HepG2 (cell line): ENCODE measurements at regions not wholly inside any gene's neighbourhood (a gene's known extent, or its start where the extent isn't known, plus 50 kb on each side); places are given as distances from the start of the nearest gene placed in this dataset.

Experiments used
- ATAC-seq: fragments of 200-7000 bp; cut with Tn5 transposase; 3 replicates; pipeline ENCODE4 v1.9.1; 2020; ENCODE audit warnings: mild to moderate bottlenecking, moderate library complexity
- BruUV-seq: library from RNA; stranded (reverse); fragments of 400-500 nt; replicated peaks from 2 replicates; lab custom pipeline; 2021; lab: Mats Ljungman, UMichigan
- CTCF ChIA-PET: fragments of 300-600 bp; formaldehyde crosslinking; extraction: SDS; loops from one replicate; lab custom pipeline; 2021; ENCODE audit warnings: low total read pairs, inconsistent platforms, low intra/inter-chr PET ratio; lab: Yijun Ruan, JAX
- POLR2A ChIA-PET: fragments of 350-600 bp; sonication (Branson Sonifier 250); formaldehyde crosslinking; loops from one replicate; lab custom pipeline; 2020; ENCODE audit warnings: antibody characterized with exemption, inconsistent platforms; lab: Yijun Ruan, JAX
- DNase-seq: peaks from one replicate; pipeline ENCODE4 v3.0.0-alpha.2; 2015; ENCODE audit warnings: low spot score
- FAIRE-seq: peaks from 3 replicates; lab custom pipeline; 2011; peaks lifted over from hg19 to GRCh38; lab: Jason Lieb, UNC
- H2AFZ ChIP-seq: one replicate; pipeline ENCODE4 v1.6.1; 2011; ENCODE audit warnings: low read length, inconsistent platforms
- H3K27ac ChIP-seq: fragments of 300-600 bp; 3 replicates; pipeline ENCODE4 v1.8.0; 2011; ENCODE audit warnings: mixed run types, mild to moderate bottlenecking, mixed read lengths, low read length, inconsistent platforms; ENCODE audit not compliant: insufficient read depth; ENCODE audit errors: extremely low read length
- H3K27me3 ChIP-seq, 2 experiments: fragments of 200-600 bp in 1 of 2; 2 replicates in 1 of 2; 3 replicates in 1 of 2; pipeline versions ENCODE4 v1.6.0 to v1.8.0; 2011; ENCODE audit warnings: low read length in 2 of 2, mild to moderate bottlenecking in 2 of 2, moderate library complexity in 2 of 2, inconsistent platforms in 1 of 2; ENCODE audit not compliant: insufficient read depth in 2 of 2, control insufficient read depth in 1 of 2
- H3K36me3 ChIP-seq, 2 experiments: fragments of 200-600 bp in 1 of 2; replicated peaks in 1 of 2; 2 replicates in 1 of 2; 3 replicates in 1 of 2; pipeline versions ENCODE4 v1.5.1 to v1.8.0; 2011; ENCODE audit warnings: low read length in 2 of 2, inconsistent platforms in 1 of 2; ENCODE audit not compliant: insufficient read depth in 2 of 2, control insufficient read depth in 1 of 2
- H3K4me1 ChIP-seq: 2 replicates; pipeline ENCODE4 v1.5.1; 2012; ENCODE audit warnings: low read length, inconsistent platforms; ENCODE audit not compliant: insufficient read depth
- H3K4me2 ChIP-seq: 2 replicates; pipeline ENCODE4 v1.6.0; 2011; ENCODE audit warnings: low read depth, low read length, inconsistent platforms
- H3K4me3 ChIP-seq, 3 experiments: fragments of 200-600 bp in 1 of 3; sonication (generic), shearing (Covaris generic) in 1 of 3; replicated peaks in 1 of 3; 2 replicates each; pipeline ENCODE4 v1.5.1; 2011 to 2016; ENCODE audit warnings: low read length in 3 of 3, inconsistent platforms in 2 of 3, low read depth in 2 of 3, mild to moderate bottlenecking in 2 of 3, control low read depth in 1 of 3, mixed read lengths in 1 of 3; ENCODE audit not compliant: insufficient read depth in 1 of 3
- H3K79me2 ChIP-seq: one replicate; pipeline ENCODE4 v1.6.1; 2011; ENCODE audit warnings: low read length, inconsistent platforms; ENCODE audit not compliant: insufficient read depth
- H3K9ac ChIP-seq: 2 replicates; pipeline ENCODE4 v1.6.0; 2011; ENCODE audit warnings: mild to moderate bottlenecking, low read depth, low read length, inconsistent platforms; ENCODE audit not compliant: insufficient read depth
- H3K9me3 ChIP-seq: 2 replicates; pipeline ENCODE4 v1.5.1; 2012; ENCODE audit warnings: mild to moderate bottlenecking, low read length
- H4K20me1 ChIP-seq: 2 replicates; pipeline ENCODE4 v1.6.0; 2011; ENCODE audit warnings: inconsistent platforms, mild to moderate bottlenecking, low read length, moderate library complexity; ENCODE audit not compliant: insufficient read depth
- HBP1 ChIP-seq: IDR thresholded peaks from 2 replicates; pipeline ENCODE4 v1.6.1; 2016; ENCODE audit warnings: low read depth, control low read depth
- MAFF ChIP-seq: IDR thresholded peaks from 2 replicates; pipeline ENCODE4 v1.6.1; 2011; ENCODE audit warnings: low read depth, low read length, improper control_type of control experiment
- MAFK ChIP-seq, 2 experiments: IDR thresholded peaks in 1 of 2; conservative IDR thresholded peaks in 1 of 2; 2 replicates each; pipeline ENCODE4 v1.6.1; 2011; ENCODE audit warnings: improper control_type of control experiment in 2 of 2, low read length in 2 of 2
- MYC ChIP-seq: sonication (generic); formaldehyde crosslinking; IDR thresholded peaks from 2 replicates; pipeline ENCODE4 v1.9.0; 2021; ENCODE audit warnings: missing genetic modification reagents, borderline replicate concordance
- NFE2 ChIP-seq: sonication (generic); formaldehyde crosslinking; IDR thresholded peaks from 2 replicates; pipeline ENCODE4 v1.4.0; 2020; ENCODE audit warnings: missing genetic modification reagents
- ZNF7 ChIP-seq: IDR thresholded peaks from 2 replicates; pipeline ENCODE4 v1.6.1; 2016; ENCODE audit warnings: missing biosample characterization, missing genetic modification reagents
- WGBS: methylation state at CpG from one replicate; pipeline ENCODE4 v1.1.6; 2017; ENCODE audit warnings: low lambda C conversion rate; 5-methylcytosine and 5-hydroxymethylcytosine counted together
- in situ Hi-C: cut with HindIII; loops from 2 replicates; pipeline ENCODE4 v1.10.0; 2017; ENCODE audit warnings: low pct_unique_long_range_greater_than_20kb; ENCODE audit not compliant: extremely low pct_ligation_motif_present
- intact Hi-C: fragments of 100-400 bp; cut with micrococcal nuclease; formaldehyde crosslinking; loops from one replicate; pipeline ENCODE4 v1.10.0; 2022; ENCODE audit not compliant: unreplicated experiment
- TF ChIP-seq, protein P1 (sequence below): sonication (generic); formaldehyde crosslinking; IDR thresholded peaks from 2 replicates; pipeline ENCODE4 v1.8.1; 2023; ENCODE audit warnings: mild to moderate bottlenecking, missing genetic modification reagents

- FAIRE-seq, result no peak
- Histone ChIP-seq H3K9me3 (no peaks in the 10 kb centered on the region), H3K4me2 (no peak overlapping the region), H3K4me1 (no peaks in the 10 kb centered on the region), H3K36me3 (no peaks in the 10 kb centered on the region), H3K4me3 (no peak overlapping the region), H3K9ac (no peak overlapping the region), H3K27me3 (no peaks in the 10 kb centered on the region), H4K20me1 (no peaks in the 10 kb centered on the region), H3K27ac (no peak overlapping the region), H3K79me2 (no peaks in the 10 kb centered on the region), H2AFZ (no peak overlapping the region)
- no TSS peak for BruUV-seq
- in situ Hi-C loops, result no loop called here
- no peak for TF ChIP-seq MYC (CRISPR knock-in tag)
- no peak for TF ChIP-seq HBP1 (CRISPR knock-in tag)
- no peak for TF ChIP-seq ZNF7 (CRISPR knock-in tag)
- peak; percentile 95 to 98 for TF ChIP-seq MAFK (conservative IDR thresholded peaks at IDR 0.05 in 1 of 2, IDR thresholded peaks at IDR 0.05 in 1 of 2; ENCODE audit: low read length in 2 of 2)
- TF ChIP-seq, protein P1, sequence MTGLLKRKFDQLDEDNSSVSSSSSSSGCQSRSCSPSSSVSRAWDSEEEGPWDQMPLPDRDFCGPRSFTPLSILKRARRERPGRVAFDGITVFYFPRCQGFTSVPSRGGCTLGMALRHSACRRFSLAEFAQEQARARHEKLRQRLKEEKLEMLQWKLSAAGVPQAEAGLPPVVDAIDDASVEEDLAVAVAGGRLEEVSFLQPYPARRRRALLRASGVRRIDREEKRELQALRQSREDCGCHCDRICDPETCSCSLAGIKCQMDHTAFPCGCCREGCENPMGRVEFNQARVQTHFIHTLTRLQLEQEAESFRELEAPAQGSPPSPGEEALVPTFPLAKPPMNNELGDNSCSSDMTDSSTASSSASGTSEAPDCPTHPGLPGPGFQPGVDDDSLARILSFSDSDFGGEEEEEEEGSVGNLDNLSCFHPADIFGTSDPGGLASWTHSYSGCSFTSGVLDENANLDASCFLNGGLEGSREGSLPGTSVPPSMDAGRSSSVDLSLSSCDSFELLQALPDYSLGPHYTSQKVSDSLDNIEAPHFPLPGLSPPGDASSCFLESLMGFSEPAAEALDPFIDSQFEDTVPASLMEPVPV, result no peak
- TF ChIP-seq NFE2 (CRISPR knock-in tag), result no peak
- peak; percentile 97 for TF ChIP-seq MAFF
- intact Hi-C loops, result no loop called here
- POLR2A ChIA-PET, result no interaction called here
- WGBS, result 0% methylated on average over 2 of the region's 2 CpGs
- ATAC-seq, result no peak
- no peak for DNase-seq
- CTCF ChIA-PET, result no interaction called here
These were observed 293.8 kb upstream of the CTSO start for GRCh38 chr4:156247470-156247869.
